ENCODE measurements at regions not wholly inside any gene's neighbourhood (a gene's known extent, or its start where the extent isn't known, plus 50 kb on each side); places are given as distances from the start of the nearest gene placed in this dataset.
A peak's percentile ranks its signal among the peaks of the same experiment; 100 is the strongest.

- H3K9me3 ChIP-seq (ENCODE audit: control insufficient read depth, insufficient read depth, low read depth, low read length): 0 out of 2 replicates have a peak, but pooled peaks cover 8% of the 10 kb centered on the region
- no peaks in the 10 kb centered on the region for H3K36me3 ChIP-seq (ENCODE audit: control insufficient read depth, insufficient read depth, low read length)
- no peak overlapping the region for H3K9ac ChIP-seq (ENCODE audit: low read length)
- H3K27me3 ChIP-seq (ENCODE audit: control insufficient read depth, insufficient read depth, low read length): no peaks in the 10 kb centered on the region
- no peak overlapping the region for H3K27ac ChIP-seq (ENCODE audit: low read depth, low read length)
- no peak overlapping the region for H3K4me3 ChIP-seq (ENCODE audit: low read depth, low read length)
- peaks cover 13% of the 10 kb centered on the region for H3K4me1 ChIP-seq (ENCODE audit: control insufficient read depth, insufficient read depth, low read length)
Observed at GRCh38 chr4:38322714-38323113, 341.3 kb upstream of the KLF3 start.

GRCh38 chr4:38323141-38323641 lies 340.8 kb upstream of the KLF3 start:
- H3K9ac ChIP-seq (ENCODE audit: low read length): peak overlapping the region; percentile 53
- no peaks in the 10 kb centered on the region for H3K36me3 ChIP-seq (ENCODE audit: control insufficient read depth, insufficient read depth, low read length)
- H3K9me3 ChIP-seq (ENCODE audit: control insufficient read depth, insufficient read depth, low read depth, low read length): 0 out of 2 replicates have a peak, but pooled peaks cover 8% of the 10 kb centered on the region
- H3K4me3 ChIP-seq (ENCODE audit: low read depth, low read length): no peak overlapping the region
- H3K27ac ChIP-seq (ENCODE audit: low read depth, low read length): no peak overlapping the region
- peaks cover 17% of the 10 kb centered on the region for H3K4me1 ChIP-seq (ENCODE audit: control insufficient read depth, insufficient read depth, low read length)
- no peaks in the 10 kb centered on the region for H3K27me3 ChIP-seq (ENCODE audit: control insufficient read depth, insufficient read depth, low read length)

GRCh38 chr4:38324861-38325628 lies 339.0 kb upstream of the KLF3 start:
- H3K9me3 ChIP-seq (ENCODE audit: control insufficient read depth, insufficient read depth, low read depth, low read length): 0 out of 2 replicates have a peak, but pooled peaks cover 8% of the 10 kb centered on the region
- no peak overlapping the region for H3K27ac ChIP-seq (ENCODE audit: low read depth, low read length)
- H3K4me3 ChIP-seq (ENCODE audit: low read depth, low read length): no peak overlapping the region
- H3K9ac ChIP-seq (ENCODE audit: low read length): no peak overlapping the region
- H3K27me3 ChIP-seq (ENCODE audit: control insufficient read depth, insufficient read depth, low read length): no peaks in the 10 kb centered on the region
- H3K4me1 ChIP-seq (ENCODE audit: control insufficient read depth, insufficient read depth, low read length): peaks cover 9% of the 10 kb centered on the region
- no peaks in the 10 kb centered on the region for H3K36me3 ChIP-seq (ENCODE audit: control insufficient read depth, insufficient read depth, low read length)

GRCh38 chr4:38325629-38325913 lies 338.4 kb upstream of the KLF3 start:
- Histone ChIP-seq H3K36me3 (ENCODE audit: control insufficient read depth, insufficient read depth, low read length) (no peaks in the 10 kb centered on the region), H3K27me3 (ENCODE audit: control insufficient read depth, insufficient read depth, low read length) (no peaks in the 10 kb centered on the region), H3K4me1 (ENCODE audit: control insufficient read depth, insufficient read depth, low read length) (peaks cover 9% of the 10 kb centered on the region), H3K4me3 (ENCODE audit: low read depth, low read length) (no peak overlapping the region), H3K27ac (ENCODE audit: low read depth, low read length) (no peak overlapping the region), H3K9ac (ENCODE audit: low read length) (no peak overlapping the region), H3K9me3 (ENCODE audit: control insufficient read depth, insufficient read depth, low read depth, low read length) (0 out of 2 replicates have a peak, but pooled peaks cover 8% of the 10 kb centered on the region)

GRCh38 chr4:38326499-38326898 lies 337.5 kb upstream of the KLF3 start:
- Histone ChIP-seq H3K27ac (ENCODE audit: low read depth, low read length) (no peak overlapping the region), H3K27me3 (ENCODE audit: control insufficient read depth, insufficient read depth, low read length) (no peaks in the 10 kb centered on the region), H3K9ac (ENCODE audit: low read length) (no peak overlapping the region), H3K9me3 (ENCODE audit: control insufficient read depth, insufficient read depth, low read depth, low read length) (0 out of 2 replicates have a peak, but pooled peaks cover 8% of the 10 kb centered on the region), H3K4me1 (ENCODE audit: control insufficient read depth, insufficient read depth, low read length) (peaks cover 9% of the 10 kb centered on the region), H3K4me3 (ENCODE audit: low read depth, low read length) (no peak overlapping the region), H3K36me3 (ENCODE audit: control insufficient read depth, insufficient read depth, low read length) (no peaks in the 10 kb centered on the region)

GRCh38 chr4:38327174-38327573 lies 336.8 kb upstream of the KLF3 start:
- Histone ChIP-seq H3K4me3 (ENCODE audit: low read depth, low read length) (no peak overlapping the region), H3K27me3 (ENCODE audit: control insufficient read depth, insufficient read depth, low read length) (no peaks in the 10 kb centered on the region), H3K9me3 (ENCODE audit: control insufficient read depth, insufficient read depth, low read depth, low read length) (0 out of 2 replicates have a peak, but pooled peaks cover 8% of the 10 kb centered on the region), H3K4me1 (ENCODE audit: control insufficient read depth, insufficient read depth, low read length) (peaks cover 9% of the 10 kb centered on the region), H3K36me3 (ENCODE audit: control insufficient read depth, insufficient read depth, low read length) (no peaks in the 10 kb centered on the region), H3K9ac (ENCODE audit: low read length) (no peak overlapping the region), H3K27ac (ENCODE audit: low read depth, low read length) (no peak overlapping the region)

- Histone ChIP-seq H3K4me1 (ENCODE audit: control insufficient read depth, insufficient read depth, low read length) (peaks cover 9% of the 10 kb centered on the region), H3K36me3 (ENCODE audit: control insufficient read depth, insufficient read depth, low read length) (no peaks in the 10 kb centered on the region), H3K4me3 (ENCODE audit: low read depth, low read length) (no peak overlapping the region), H3K27me3 (ENCODE audit: control insufficient read depth, insufficient read depth, low read length) (no peaks in the 10 kb centered on the region), H3K9ac (ENCODE audit: low read length) (no peak overlapping the region), H3K9me3 (ENCODE audit: control insufficient read depth, insufficient read depth, low read depth, low read length) (0 out of 2 replicates have a peak, but pooled peaks cover 8% of the 10 kb centered on the region), H3K27ac (ENCODE audit: low read depth, low read length) (no peak overlapping the region)
Observed at GRCh38 chr4:38328989-38329729, 334.8 kb upstream of the KLF3 start.

- Histone ChIP-seq H3K9me3 (ENCODE audit: control insufficient read depth, insufficient read depth, low read depth, low read length) (0 out of 2 replicates have a peak, but pooled peaks cover 3% of the 10 kb centered on the region), H3K36me3 (ENCODE audit: control insufficient read depth, insufficient read depth, low read length) (no peaks in the 10 kb centered on the region), H3K4me1 (ENCODE audit: control insufficient read depth, insufficient read depth, low read length) (peaks cover 9% of the 10 kb centered on the region), H3K27me3 (ENCODE audit: control insufficient read depth, insufficient read depth, low read length) (no peaks in the 10 kb centered on the region), H3K9ac (ENCODE audit: low read length) (no peak overlapping the region), H3K4me3 (ENCODE audit: low read depth, low read length) (no peak overlapping the region), H3K27ac (ENCODE audit: low read depth, low read length) (no peak overlapping the region)
Observed at GRCh38 chr4:38330321-38330720, 333.7 kb upstream of the KLF3 start.

- Histone ChIP-seq H3K9me3 (ENCODE audit: control insufficient read depth, insufficient read depth, low read depth, low read length) (no peaks in the 10 kb centered on the region), H3K36me3 (ENCODE audit: control insufficient read depth, insufficient read depth, low read length) (no peaks in the 10 kb centered on the region), H3K4me3 (ENCODE audit: low read depth, low read length) (no peak overlapping the region), H3K27ac (ENCODE audit: low read depth, low read length) (no peak overlapping the region), H3K27me3 (ENCODE audit: control insufficient read depth, insufficient read depth, low read length) (no peaks in the 10 kb centered on the region), H3K9ac (ENCODE audit: low read length) (no peak overlapping the region), H3K4me1 (ENCODE audit: control insufficient read depth, insufficient read depth, low read length) (peaks cover 9% of the 10 kb centered on the region)
Observed at GRCh38 chr4:38330936-38331335, 333.1 kb upstream of the KLF3 start.

GRCh38 chr4:38332699-38333098 lies 331.3 kb upstream of the KLF3 start:
- no peaks in the 10 kb centered on the region for H3K27me3 ChIP-seq (ENCODE audit: control insufficient read depth, insufficient read depth, low read length)
- H3K4me1 ChIP-seq (ENCODE audit: control insufficient read depth, insufficient read depth, low read length): peaks cover 9% of the 10 kb centered on the region
- no peaks in the 10 kb centered on the region for H3K36me3 ChIP-seq (ENCODE audit: control insufficient read depth, insufficient read depth, low read length)
- H3K4me3 ChIP-seq (ENCODE audit: low read depth, low read length): no peak overlapping the region
- no peak overlapping the region for H3K27ac ChIP-seq (ENCODE audit: low read depth, low read length)
- no peak overlapping the region for H3K9ac ChIP-seq (ENCODE audit: low read length)
- peaks cover 7% of the 10 kb centered on the region for H3K9me3 ChIP-seq (ENCODE audit: control insufficient read depth, insufficient read depth, low read depth, low read length)

- Histone ChIP-seq H3K4me1 (ENCODE audit: control insufficient read depth, insufficient read depth, low read length) (peaks cover 4% of the 10 kb centered on the region), H3K9ac (ENCODE audit: low read length) (no peak overlapping the region), H3K9me3 (ENCODE audit: control insufficient read depth, insufficient read depth, low read depth, low read length) (peaks cover 10% of the 10 kb centered on the region), H3K27ac (ENCODE audit: low read depth, low read length) (no peak overlapping the region), H3K27me3 (ENCODE audit: control insufficient read depth, insufficient read depth, low read length) (no peaks in the 10 kb centered on the region), H3K36me3 (ENCODE audit: control insufficient read depth, insufficient read depth, low read length) (no peaks in the 10 kb centered on the region), H3K4me3 (ENCODE audit: low read depth, low read length) (no peak overlapping the region)
Observed at GRCh38 chr4:38333219-38333618, 330.8 kb upstream of the KLF3 start.

All from HUES6 (cell line).